HL-60 (cell line): ENCODE measurements at regions not wholly inside any gene's neighbourhood (a gene's known extent, or its start where the extent isn't known, plus 50 kb on each side); places are given as distances from the start of the nearest gene placed in this dataset.
A peak's percentile ranks its signal among the peaks of the same experiment; 100 is the strongest.

Experiments
- DNase-seq, 2 experiments: peaks; one replicate each; pipeline ENCODE4 v3.0.0-alpha.2; 2010 to 2020; ENCODE audit warnings: low read depth in 1 of 2, low spot score in 1 of 2
- H3K27ac ChIP-seq: fragments of 250-450 bp; sonication (Bioruptor Pico); replicated peaks from 2 replicates; pipeline ENCODE4 v1.5.1; 2020; ENCODE audit warnings: mild to moderate bottlenecking, moderate library complexity
- H3K27me3 ChIP-seq: fragments of 250-450 bp; sonication (Bioruptor Pico); 2 replicates; pipeline ENCODE4 v1.5.1; 2021; ENCODE audit warnings: mild to moderate bottlenecking, moderate library complexity; ENCODE audit not compliant: insufficient read depth, poor library complexity, severe bottlenecking
- H3K4me3 ChIP-seq: replicated peaks from 2 replicates; pipeline ENCODE4 v1.5.1; 2011; ENCODE audit warnings: mild to moderate bottlenecking, control low read depth, low read length; ENCODE audit not compliant: insufficient read depth
- GABPA ChIP-seq: IDR thresholded peaks from 2 replicates; pipeline ENCODE4 v1.6.1; 2012; ENCODE audit warnings: low read depth
- POLR2AphosphoS5 ChIP-seq: IDR thresholded peaks from 2 replicates; pipeline ENCODE4 v1.6.1; 2012; ENCODE audit warnings: low read depth
- SPI1 ChIP-seq: IDR thresholded peaks from 2 replicates; pipeline ENCODE4 v1.6.1; 2012; ENCODE audit warnings: low read depth, mild to moderate bottlenecking, borderline replicate concordance
- TF ChIP-seq, protein P1 (sequence below): IDR thresholded peaks from one replicate; pipeline ENCODE4 v1.5.1; 2011; ENCODE audit warnings: low read length, control low read depth, inconsistent platforms; ENCODE audit not compliant: insufficient read depth
- TF ChIP-seq, protein P2 (sequence below): IDR thresholded peaks from 2 replicates; pipeline ENCODE4 v1.6.1; 2012; ENCODE audit warnings: low read depth; ENCODE audit not compliant: insufficient replicate concordance

DNA sequence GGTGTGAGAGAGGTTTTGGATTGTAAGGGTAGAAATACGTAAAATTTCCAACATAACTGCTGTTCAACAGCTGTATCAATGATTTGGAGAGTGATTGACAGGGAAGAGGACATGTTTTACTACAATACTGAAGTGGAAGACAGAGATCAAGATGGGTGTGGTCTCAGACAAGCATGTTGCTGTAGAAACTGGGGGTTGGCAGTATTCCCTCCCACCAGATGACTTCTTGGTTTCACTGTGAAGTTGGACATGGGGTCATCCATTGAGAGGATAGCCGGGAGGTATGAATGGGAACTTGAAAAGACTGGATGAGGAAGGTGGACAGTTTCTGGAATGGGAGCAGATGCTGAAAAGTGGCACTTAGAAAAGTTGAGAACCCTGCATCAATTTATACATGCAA, 95.3 kb upstream of the HDAC9 start:
- no peak for TF ChIP-seq SPI1
- TF ChIP-seq, protein P1, sequence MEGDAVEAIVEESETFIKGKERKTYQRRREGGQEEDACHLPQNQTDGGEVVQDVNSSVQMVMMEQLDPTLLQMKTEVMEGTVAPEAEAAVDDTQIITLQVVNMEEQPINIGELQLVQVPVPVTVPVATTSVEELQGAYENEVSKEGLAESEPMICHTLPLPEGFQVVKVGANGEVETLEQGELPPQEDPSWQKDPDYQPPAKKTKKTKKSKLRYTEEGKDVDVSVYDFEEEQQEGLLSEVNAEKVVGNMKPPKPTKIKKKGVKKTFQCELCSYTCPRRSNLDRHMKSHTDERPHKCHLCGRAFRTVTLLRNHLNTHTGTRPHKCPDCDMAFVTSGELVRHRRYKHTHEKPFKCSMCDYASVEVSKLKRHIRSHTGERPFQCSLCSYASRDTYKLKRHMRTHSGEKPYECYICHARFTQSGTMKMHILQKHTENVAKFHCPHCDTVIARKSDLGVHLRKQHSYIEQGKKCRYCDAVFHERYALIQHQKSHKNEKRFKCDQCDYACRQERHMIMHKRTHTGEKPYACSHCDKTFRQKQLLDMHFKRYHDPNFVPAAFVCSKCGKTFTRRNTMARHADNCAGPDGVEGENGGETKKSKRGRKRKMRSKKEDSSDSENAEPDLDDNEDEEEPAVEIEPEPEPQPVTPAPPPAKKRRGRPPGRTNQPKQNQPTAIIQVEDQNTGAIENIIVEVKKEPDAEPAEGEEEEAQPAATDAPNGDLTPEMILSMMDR: no peak
- no peak for TF ChIP-seq POLR2AphosphoS5
- TF ChIP-seq GABPA: no peak
- TF ChIP-seq, protein P2, sequence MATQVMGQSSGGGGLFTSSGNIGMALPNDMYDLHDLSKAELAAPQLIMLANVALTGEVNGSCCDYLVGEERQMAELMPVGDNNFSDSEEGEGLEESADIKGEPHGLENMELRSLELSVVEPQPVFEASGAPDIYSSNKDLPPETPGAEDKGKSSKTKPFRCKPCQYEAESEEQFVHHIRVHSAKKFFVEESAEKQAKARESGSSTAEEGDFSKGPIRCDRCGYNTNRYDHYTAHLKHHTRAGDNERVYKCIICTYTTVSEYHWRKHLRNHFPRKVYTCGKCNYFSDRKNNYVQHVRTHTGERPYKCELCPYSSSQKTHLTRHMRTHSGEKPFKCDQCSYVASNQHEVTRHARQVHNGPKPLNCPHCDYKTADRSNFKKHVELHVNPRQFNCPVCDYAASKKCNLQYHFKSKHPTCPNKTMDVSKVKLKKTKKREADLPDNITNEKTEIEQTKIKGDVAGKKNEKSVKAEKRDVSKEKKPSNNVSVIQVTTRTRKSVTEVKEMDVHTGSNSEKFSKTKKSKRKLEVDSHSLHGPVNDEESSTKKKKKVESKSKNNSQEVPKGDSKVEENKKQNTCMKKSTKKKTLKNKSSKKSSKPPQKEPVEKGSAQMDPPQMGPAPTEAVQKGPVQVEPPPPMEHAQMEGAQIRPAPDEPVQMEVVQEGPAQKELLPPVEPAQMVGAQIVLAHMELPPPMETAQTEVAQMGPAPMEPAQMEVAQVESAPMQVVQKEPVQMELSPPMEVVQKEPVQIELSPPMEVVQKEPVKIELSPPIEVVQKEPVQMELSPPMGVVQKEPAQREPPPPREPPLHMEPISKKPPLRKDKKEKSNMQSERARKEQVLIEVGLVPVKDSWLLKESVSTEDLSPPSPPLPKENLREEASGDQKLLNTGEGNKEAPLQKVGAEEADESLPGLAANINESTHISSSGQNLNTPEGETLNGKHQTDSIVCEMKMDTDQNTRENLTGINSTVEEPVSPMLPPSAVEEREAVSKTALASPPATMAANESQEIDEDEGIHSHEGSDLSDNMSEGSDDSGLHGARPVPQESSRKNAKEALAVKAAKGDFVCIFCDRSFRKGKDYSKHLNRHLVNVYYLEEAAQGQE: no peak
- Histone ChIP-seq H3K27ac (no peak overlapping the region), H3K27me3 (no peaks in the 10 kb centered on the region), H3K4me3 (no peak overlapping the region)
- no peak for DNase-seq

DNA sequence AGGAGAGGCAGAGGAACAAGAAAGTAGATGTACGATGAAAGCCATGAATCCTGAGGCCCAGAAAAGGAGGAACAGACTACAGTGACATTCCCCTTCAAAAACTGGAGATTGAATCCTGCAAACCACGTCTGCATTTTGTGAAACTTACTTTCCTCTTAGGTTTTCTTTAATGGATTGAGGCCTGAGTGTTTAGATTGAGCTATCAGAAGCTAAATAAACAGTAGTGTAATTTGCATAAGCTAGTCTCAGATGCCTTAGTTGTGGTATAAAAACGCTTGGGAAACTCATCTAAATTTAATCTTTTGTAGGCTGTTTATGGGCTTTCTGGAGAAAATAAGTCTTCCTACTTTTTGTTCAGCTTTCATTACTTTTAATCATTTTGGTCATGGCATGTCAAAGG, 94.8 kb upstream of the HDAC9 start:
- H3K4me3 ChIP-seq: no peak overlapping the region
- H3K27ac ChIP-seq: no peak overlapping the region
- H3K27me3 ChIP-seq: no peaks in the 10 kb centered on the region
- no peak for DNase-seq
- TF ChIP-seq POLR2AphosphoS5 (no peak), GABPA (no peak), SPI1 (no peak)
- TF ChIP-seq, protein P2: no peak
- TF ChIP-seq, protein P1: no peak

- peak; percentile 90 for TF ChIP-seq SPI1
- TF ChIP-seq, protein P1: no peak
- no peak for TF ChIP-seq POLR2AphosphoS5
- H3K27ac ChIP-seq: no peak overlapping the region
- H3K4me3 ChIP-seq: no peak overlapping the region
- DNase-seq: peak in 1 of 2 experiments; percentile 6
- no peaks in the 10 kb centered on the region for H3K27me3 ChIP-seq
Observed at GRCh38 chr7:18401757-18402156, 93.8 kb upstream of the HDAC9 start.

GRCh38 chr7:18402488-18403183, 92.9 kb upstream of the HDAC9 start:
- Histone ChIP-seq H3K27ac (no peak overlapping the region), H3K27me3 (no peaks in the 10 kb centered on the region), H3K4me3 (no peak overlapping the region)
- no peak for DNase-seq
- no peak for TF ChIP-seq POLR2AphosphoS5
- no peak for TF ChIP-seq SPI1
- TF ChIP-seq, protein P1: no peak
- TF ChIP-seq, protein P2: no peak
- no peak for TF ChIP-seq GABPA
